GM23338 (cell line): ENCODE measurements at regions not wholly inside any gene's neighbourhood (a gene's known extent, or its start where the extent isn't known, plus 50 kb on each side); places are given as distances from the start of the nearest gene placed in this dataset.

Experiments
- ATAC-seq: fragments of 200-7000 bp; cut with Tn5 transposase; 3 replicates; pipeline ENCODE4 v1.9.1; 2020
- DNase-seq: peaks from one replicate; pipeline ENCODE4 v3.0.0-alpha.2; 2015; ENCODE audit warnings: low spot score
- H2AFZ ChIP-seq: fragments of 200-600 bp; sonication (generic); 2 replicates; pipeline ENCODE4 v1.8.0; 2016; ENCODE audit warnings: antibody characterized with exemption, mild to moderate bottlenecking, moderate library complexity
- H3F3A ChIP-seq: fragments of 200-600 bp; sonication (generic); replicated peaks from 2 replicates; pipeline ENCODE4 v1.8.0; 2017; ENCODE audit warnings: antibody characterized with exemption, mixed run types, low read depth
- H3K27ac ChIP-seq: fragments of 200-600 bp; sonication (generic); 2 replicates; pipeline ENCODE4 v1.6.1; 2016; ENCODE audit warnings: low read depth
- H3K27me3 ChIP-seq: fragments of 200-600 bp; sonication (generic); 2 replicates; pipeline ENCODE4 v1.8.0; 2016; ENCODE audit warnings: mild to moderate bottlenecking, mixed run types, moderate library complexity; ENCODE audit not compliant: insufficient read depth
- H3K36me3 ChIP-seq: fragments of 200-600 bp; sonication (generic); 2 replicates; pipeline ENCODE4 v1.8.0; 2016; ENCODE audit warnings: mild to moderate bottlenecking; ENCODE audit not compliant: insufficient read depth
- H3K4me1 ChIP-seq: fragments of 200-600 bp; sonication (generic); 2 replicates; pipeline ENCODE4 v1.8.0; 2016; ENCODE audit warnings: mild to moderate bottlenecking, moderate library complexity; ENCODE audit not compliant: insufficient read depth
- H3K4me2 ChIP-seq: fragments of 200-600 bp; sonication (generic); 2 replicates; pipeline ENCODE4 v1.7.1; 2017; ENCODE audit warnings: mixed run types
- H3K4me3 ChIP-seq: fragments of 200-600 bp; sonication (generic); 2 replicates; pipeline ENCODE4 v1.6.1; 2016; ENCODE audit warnings: mixed run types
- H3K79me2 ChIP-seq: fragments of 200-600 bp; sonication (generic); replicated peaks from 2 replicates; pipeline ENCODE4 v1.8.0; 2017; ENCODE audit warnings: mild to moderate bottlenecking; ENCODE audit not compliant: insufficient read depth
- H3K9me2 ChIP-seq: fragments of 200-600 bp; sonication (generic); 2 replicates; pipeline ENCODE4 v1.8.0; 2017; ENCODE audit not compliant: insufficient read depth
- H4K20me1 ChIP-seq: fragments of 200-600 bp; sonication (generic); replicated peaks from 2 replicates; pipeline ENCODE4 v1.8.0; 2017; ENCODE audit warnings: mild to moderate bottlenecking; ENCODE audit not compliant: insufficient read depth
- H3K27ac Mint-ChIP-seq: 2 replicates; pipeline ENCODE4 v1.8.0; 2020; ENCODE audit warnings: inconsistent platforms, mild to moderate bottlenecking, moderate library complexity, mixed read lengths
- H3K27me3 Mint-ChIP-seq: 3 replicates; pipeline ENCODE4 v1.8.0; 2022; ENCODE audit warnings: low read depth, mild to moderate bottlenecking, moderate library complexity, mixed read lengths, inconsistent platforms; ENCODE audit not compliant: insufficient read depth, poor library complexity
- H3K36me3 Mint-ChIP-seq: 3 replicates; pipeline ENCODE4 v1.8.0; 2021; ENCODE audit warnings: low read depth, mild to moderate bottlenecking, inconsistent platforms, moderate library complexity, mixed read lengths
- H3K4me1 Mint-ChIP-seq: 3 replicates; pipeline ENCODE4 v1.8.0; 2020; ENCODE audit warnings: mild to moderate bottlenecking, inconsistent platforms, mixed read lengths
- H3K4me3 Mint-ChIP-seq: 3 replicates; pipeline ENCODE4 v1.8.0; 2021; ENCODE audit warnings: moderate library complexity, mild to moderate bottlenecking, inconsistent platforms, mixed read lengths
- H3K9me3 Mint-ChIP-seq: 3 replicates; pipeline ENCODE4 v1.8.0; 2020; ENCODE audit warnings: moderate library complexity, mild to moderate bottlenecking, inconsistent platforms, mixed read lengths
- CREB1 ChIP-seq: fragments of 250-450 bp; sonication (Bioruptor Pico); IDR thresholded peaks from 2 replicates; pipeline ENCODE4 v1.5.0; 2020; ENCODE audit warnings: low read depth, mild to moderate bottlenecking, moderate library complexity
- CTCF ChIP-seq, 2 experiments: fragments of 200-600 bp in 1 of 2; sonication (generic) in 1 of 2; conservative IDR thresholded peaks; 2 replicates each; pipeline versions ENCODE4 v1.5.1 to v1.6.1; 2016 to 2017; ENCODE audit warnings: antibody characterized with exemption in 2 of 2, low read depth in 2 of 2, mild to moderate bottlenecking in 2 of 2, moderate library complexity in 1 of 2
- ETS1 ChIP-seq: IDR thresholded peaks from 2 replicates; pipeline ENCODE4 v1.6.1; 2016; ENCODE audit warnings: antibody characterized with exemption
- EZH2 ChIP-seq: fragments of 200-600 bp; sonication (generic); IDR thresholded peaks from one replicate; pipeline ENCODE4 v1.8.0; 2017; ENCODE audit warnings: antibody characterized with exemption, mild to moderate bottlenecking, low read depth; ENCODE audit not compliant: unreplicated experiment
- EZH2phosphoT487 ChIP-seq: fragments of 200-600 bp; sonication (generic); IDR thresholded peaks from one replicate; pipeline ENCODE4 v1.8.1; 2018; ENCODE audit warnings: antibody characterized with exemption; ENCODE audit not compliant: unreplicated experiment
- JUNB ChIP-seq: IDR thresholded peaks from one replicate; pipeline ENCODE4 v1.6.1; 2016; ENCODE audit warnings: antibody characterized with exemption; ENCODE audit not compliant: unreplicated experiment
- NANOG ChIP-seq: IDR thresholded peaks from 2 replicates; pipeline ENCODE4 v1.6.1; 2016; ENCODE audit warnings: antibody characterized with exemption, borderline replicate concordance
- POLR2AphosphoS5 ChIP-seq: IDR thresholded peaks from 2 replicates; pipeline ENCODE4 v1.6.1; 2016; ENCODE audit warnings: antibody characterized with exemption, low read depth
- REST ChIP-seq: IDR thresholded peaks from one replicate; pipeline ENCODE4 v1.6.1; 2018; ENCODE audit warnings: antibody characterized with exemption; ENCODE audit not compliant: unreplicated experiment
- STAT1 ChIP-seq: IDR thresholded peaks from one replicate; pipeline ENCODE4 v1.6.1; 2016; ENCODE audit warnings: antibody characterized with exemption; ENCODE audit not compliant: unreplicated experiment
- ZNF114 ChIP-seq: fragments of 250-450 bp; sonication (Bioruptor Pico); IDR thresholded peaks from 2 replicates; pipeline ENCODE4 v1.5.0; 2020; ENCODE audit warnings: mild to moderate bottlenecking, moderate library complexity
- ZNF331 ChIP-seq: fragments of 250-450 bp; sonication (Bioruptor Pico); IDR thresholded peaks from 2 replicates; pipeline ENCODE4 v1.5.0; 2020; ENCODE audit warnings: low read depth, mild to moderate bottlenecking, moderate library complexity
- ZNF462 ChIP-seq: fragments of 250-450 bp; sonication (Bioruptor Pico); IDR thresholded peaks from 2 replicates; pipeline ENCODE4 v1.5.0; 2020; ENCODE audit warnings: mild to moderate bottlenecking, moderate library complexity

- Histone ChIP-seq H3K4me3 (no peak overlapping the region), H3F3A (no peaks in the 10 kb centered on the region), H3K79me2 (no peaks in the 10 kb centered on the region), H3K27ac (no peak overlapping the region), H3K4me2 (no peak overlapping the region), H3K9me2 (peaks cover 3% of the 10 kb centered on the region; the same call in 1 of the 2 replicates), H3K27me3 (no peaks in the 10 kb centered on the region), H4K20me1 (no peaks in the 10 kb centered on the region), H3K4me1 (no peaks in the 10 kb centered on the region; the same call in 1 of the 2 replicates), H2AFZ (no peak overlapping the region), H3K36me3 (no peaks in the 10 kb centered on the region)
- H3K4me3 Mint-ChIP-seq: no peak overlapping the region
- no peak overlapping the region for H3K27ac Mint-ChIP-seq
- TF ChIP-seq NANOG (no peak), ZNF462 (CRISPR knock-in tag) (no peak), ZNF114 (CRISPR knock-in tag) (no peak), ETS1 (no peak), REST (no peak), CTCF (conservative IDR thresholded peaks at IDR 0.05; ENCODE audit: low read depth in 2 of 2) (no peak), CREB1 (CRISPR knock-in tag) (no peak), EZH2 (no peak), STAT1 (no peak), ZNF331 (no peak), POLR2AphosphoS5 (no peak), JUNB (no peak), EZH2phosphoT487 (no peak)
- ATAC-seq (no peak), DNase-seq (no peak)
- peaks cover 26% of the 10 kb centered on the region for H3K4me1 Mint-ChIP-seq
- no peaks in the 10 kb centered on the region; the same call in 2 of the 3 replicates for H3K36me3 Mint-ChIP-seq
- H3K9me3 Mint-ChIP-seq: no peaks in the 10 kb centered on the region
- H3K27me3 Mint-ChIP-seq: peaks cover 5% of the 10 kb centered on the region
Observed at GRCh38 chr1:163406772-163407171, 85.0 kb downstream of the NUF2 start.
